Activated naive CD8-positive, alpha-beta T cell treated with anti-CD3 and anti-CD28 coated beads for 36 hours (primary cell): ENCODE measurements at regions not wholly inside any gene's neighbourhood (a gene's known extent, or its start where the extent isn't known, plus 50 kb on each side); places are given as distances from the start of the nearest gene placed in this dataset.
"Not testable (repeated sequence)": the region's sequence is repeated elsewhere in the genome, so short reads cannot be mapped to it uniquely, and the experiment has no call there.

Experiments used
- DNase-seq: peaks from one replicate; pipeline ENCODE4 v3.0.0; 2021
- H3K27ac Mint-ChIP-seq: one replicate; pipeline ENCODE4 v1.8.0; 2022; ENCODE audit warnings: mild to moderate bottlenecking, moderate library complexity, mixed read lengths
- H3K27me3 Mint-ChIP-seq: one replicate; pipeline ENCODE4 v1.8.0; 2022; ENCODE audit warnings: mild to moderate bottlenecking, mixed read lengths
- H3K36me3 Mint-ChIP-seq: one replicate; pipeline ENCODE4 v1.8.0; 2021; ENCODE audit warnings: mild to moderate bottlenecking, mixed read lengths
- H3K4me1 Mint-ChIP-seq: one replicate; pipeline ENCODE4 v1.8.0; 2021; ENCODE audit warnings: mixed read lengths
- H3K4me3 Mint-ChIP-seq: one replicate; pipeline ENCODE4 v1.8.0; 2022; ENCODE audit warnings: mild to moderate bottlenecking, moderate library complexity, mixed read lengths
- H3K9me3 Mint-ChIP-seq: one replicate; pipeline ENCODE4 v1.8.0; 2022; ENCODE audit warnings: mixed read lengths

DNA sequence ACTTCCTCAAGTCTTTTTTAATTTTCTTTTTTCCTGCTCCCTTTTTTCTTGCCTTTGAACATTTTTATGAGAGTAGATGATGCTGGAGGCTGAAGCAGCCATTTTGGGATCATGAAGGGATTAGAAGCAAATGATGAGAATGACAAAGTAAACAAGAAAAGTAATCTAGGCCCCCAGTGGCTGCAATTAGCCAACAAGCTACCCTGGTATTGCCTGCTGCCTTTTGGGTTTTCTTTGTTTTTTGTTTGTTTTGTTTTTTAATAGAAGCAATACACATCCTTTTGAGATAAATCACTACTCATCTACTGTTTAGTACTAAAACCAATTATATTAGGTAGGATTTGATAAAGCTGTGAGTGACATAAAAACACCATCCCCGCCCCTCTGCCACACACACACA lies 280.7 kb upstream of the ADGRL2 start:
- no peak overlapping the region for H3K27ac Mint-ChIP-seq
- no peaks in the 10 kb centered on the region for H3K36me3 Mint-ChIP-seq
- no peaks in the 10 kb centered on the region for H3K4me1 Mint-ChIP-seq
- H3K27me3 Mint-ChIP-seq, result no peaks in the 10 kb centered on the region
- no peaks in the 10 kb centered on the region for H3K9me3 Mint-ChIP-seq
- H3K4me3 Mint-ChIP-seq, result no peak overlapping the region
- no peak for DNase-seq

DNA sequence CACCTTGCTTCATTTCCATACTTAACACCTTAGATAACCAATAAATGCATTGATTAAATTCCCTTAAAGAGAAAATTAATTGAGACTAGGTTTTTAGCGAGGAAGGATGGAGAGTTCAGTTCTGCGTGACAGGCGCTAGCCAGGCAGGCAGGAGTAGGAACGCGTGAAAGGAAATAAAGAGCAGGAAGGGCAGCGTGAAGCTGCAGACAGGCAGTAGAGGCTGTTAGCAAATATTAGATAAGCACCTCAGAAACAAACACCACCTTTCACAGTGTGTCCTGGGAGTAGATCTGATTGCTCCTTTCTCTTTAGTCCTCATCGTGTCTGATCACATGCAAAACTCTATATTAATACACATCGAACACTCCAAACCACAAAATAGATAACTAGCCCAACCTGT lies 282.7 kb upstream of the ADGRL2 start:
- Mint-ChIP-seq H3K4me1 (no peaks in the 10 kb centered on the region), H3K27ac (no peak overlapping the region), H3K27me3 (no peaks in the 10 kb centered on the region), H3K36me3 (no peaks in the 10 kb centered on the region), H3K4me3 (no peak overlapping the region), H3K9me3 (no peaks in the 10 kb centered on the region)
- no peak for DNase-seq

DNA sequence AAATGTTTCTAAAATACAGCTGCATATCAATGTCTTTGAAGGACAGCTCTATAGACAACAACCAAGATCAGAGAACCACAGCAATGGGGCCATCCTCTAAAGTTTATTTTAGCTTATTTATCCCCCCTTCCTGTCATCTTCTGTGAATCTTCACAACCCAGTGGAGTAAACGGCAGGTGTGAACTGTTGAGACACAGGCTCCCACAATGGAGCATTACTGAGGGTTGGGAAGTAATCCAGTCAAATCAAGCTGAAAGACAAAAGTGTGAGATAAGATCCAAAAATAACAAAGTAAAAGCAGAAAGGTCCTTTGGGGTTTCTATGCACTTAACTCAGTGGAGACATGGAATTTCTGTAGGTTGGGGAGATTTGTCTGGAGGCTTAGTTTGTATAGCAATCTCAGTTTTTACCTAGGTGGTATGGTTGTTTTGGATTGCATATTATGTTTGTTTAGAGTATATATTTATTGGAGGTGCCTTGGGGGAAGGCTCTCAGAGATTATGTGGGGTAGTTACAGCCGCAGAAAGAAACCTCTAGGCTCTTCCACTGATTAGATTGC lies 286.9 kb upstream of the ADGRL2 start:
- Mint-ChIP-seq H3K4me1 (no peaks in the 10 kb centered on the region), H3K27ac (no peak overlapping the region), H3K36me3 (no peaks in the 10 kb centered on the region), H3K4me3 (no peak overlapping the region), H3K9me3 (no peaks in the 10 kb centered on the region), H3K27me3 (no peaks in the 10 kb centered on the region)
- no peak for DNase-seq

DNA sequence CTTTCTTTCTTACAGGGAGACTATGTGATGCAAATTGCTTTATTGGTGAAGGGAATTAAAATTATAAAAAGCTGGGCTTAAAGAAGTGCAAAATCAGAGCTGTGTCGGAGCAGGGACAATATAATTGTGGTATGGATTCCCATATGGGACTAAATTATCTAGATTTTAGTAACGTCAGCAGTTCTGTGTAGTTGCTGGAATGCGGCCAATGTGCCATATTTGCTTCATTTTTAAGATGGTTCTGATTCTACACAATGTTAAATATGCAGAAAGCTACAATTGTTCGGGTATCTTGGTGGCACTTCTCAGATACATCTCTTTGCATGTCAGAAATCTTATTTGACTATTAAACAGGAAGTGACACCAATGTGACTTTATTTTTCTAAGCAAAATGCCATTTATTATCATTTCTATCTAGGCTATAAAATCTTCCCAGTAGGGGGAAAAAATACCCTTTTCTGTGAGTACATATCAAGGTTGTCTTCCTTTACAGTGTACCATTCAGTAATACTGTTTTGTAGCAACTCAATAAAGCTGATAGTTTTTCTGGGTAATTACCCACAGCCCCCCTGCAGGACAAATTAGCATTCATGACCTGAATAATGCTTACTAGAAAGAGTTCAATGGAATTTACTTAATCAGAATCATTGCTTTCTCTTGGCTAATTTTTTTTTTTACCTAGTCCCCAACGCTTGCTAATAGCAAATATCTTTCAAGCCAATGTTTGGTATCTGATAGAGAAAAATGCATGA lies 288.3 kb upstream of the ADGRL2 start:
- no peaks in the 10 kb centered on the region for H3K9me3 Mint-ChIP-seq
- H3K4me1 Mint-ChIP-seq, result no peaks in the 10 kb centered on the region
- DNase-seq, result no peak
- no peak overlapping the region for H3K27ac Mint-ChIP-seq
- no peaks in the 10 kb centered on the region for H3K27me3 Mint-ChIP-seq
- H3K36me3 Mint-ChIP-seq, result no peaks in the 10 kb centered on the region
- no peak overlapping the region for H3K4me3 Mint-ChIP-seq

DNA sequence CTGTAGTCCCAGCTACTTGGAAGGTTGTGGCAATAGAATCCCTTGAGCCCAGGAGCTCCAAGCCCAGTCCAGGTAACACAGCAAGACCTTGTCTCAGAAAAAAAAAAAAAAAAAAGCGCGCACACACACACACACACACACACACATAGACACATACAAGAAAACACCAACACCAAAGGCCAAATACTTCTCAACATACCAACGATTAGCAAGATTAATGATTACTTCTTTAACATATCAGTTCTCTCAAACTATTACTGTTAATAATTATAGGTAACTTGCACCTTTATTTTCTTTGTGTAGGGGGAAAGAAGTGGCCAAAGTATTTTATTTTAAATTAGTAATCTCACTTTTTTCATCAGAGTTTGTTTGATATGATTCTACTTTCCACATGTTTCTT lies 289.5 kb upstream of the ADGRL2 start:
- DNase-seq, result no peak
- no peaks in the 10 kb centered on the region for H3K9me3 Mint-ChIP-seq
- no peaks in the 10 kb centered on the region for H3K27me3 Mint-ChIP-seq
- no peaks in the 10 kb centered on the region for H3K36me3 Mint-ChIP-seq
- no peaks in the 10 kb centered on the region for H3K4me1 Mint-ChIP-seq
- H3K4me3 Mint-ChIP-seq, result no peak overlapping the region
- H3K27ac Mint-ChIP-seq, result no peak overlapping the region

DNA sequence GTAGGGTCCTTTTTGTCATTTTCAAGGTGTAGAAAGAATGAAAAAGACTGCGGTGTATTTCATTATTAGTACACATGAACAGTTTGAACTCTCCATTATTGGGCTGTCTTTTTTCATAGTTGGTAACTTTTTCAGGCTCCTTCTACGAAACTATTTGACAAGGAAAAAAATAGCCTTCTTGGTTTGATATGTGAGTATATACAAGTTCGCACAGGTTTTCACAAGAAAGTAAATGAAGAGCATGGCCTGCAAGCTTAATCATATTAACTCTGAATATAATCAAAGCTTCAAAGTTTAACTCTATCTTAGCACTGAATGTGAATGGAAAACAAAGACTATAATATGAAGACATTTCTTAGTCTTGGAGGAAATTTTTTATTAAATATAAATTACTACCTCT lies 290.0 kb upstream of the ADGRL2 start:
- Mint-ChIP-seq H3K27me3 (no peaks in the 10 kb centered on the region), H3K4me1 (no peaks in the 10 kb centered on the region), H3K36me3 (no peaks in the 10 kb centered on the region), H3K4me3 (no peak overlapping the region), H3K9me3 (no peaks in the 10 kb centered on the region), H3K27ac (no peak overlapping the region)
- DNase-seq, result no peak

DNA sequence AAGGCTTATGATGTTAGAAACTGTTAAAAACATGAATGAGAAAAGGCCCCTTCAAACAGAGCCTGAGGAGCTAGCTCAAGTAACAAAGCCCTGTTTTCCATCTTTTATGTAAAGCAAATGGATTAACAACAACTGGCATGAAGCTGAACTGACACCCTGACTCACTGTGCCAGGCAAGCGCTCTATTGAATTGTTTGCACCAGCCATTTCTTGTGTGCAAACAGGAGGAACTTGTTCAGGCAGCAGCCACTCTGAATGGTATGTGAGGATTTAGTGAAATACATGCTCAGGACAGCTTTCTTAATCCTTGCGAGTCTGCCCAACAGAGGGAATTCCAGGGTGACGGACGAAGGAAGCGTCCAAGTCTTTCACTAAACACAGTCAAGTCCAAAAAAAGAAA lies 291.1 kb upstream of the ADGRL2 start:
- Mint-ChIP-seq H3K27ac (no peak overlapping the region), H3K27me3 (no peaks in the 10 kb centered on the region), H3K9me3 (no peaks in the 10 kb centered on the region), H3K36me3 (no peaks in the 10 kb centered on the region), H3K4me1 (no peaks in the 10 kb centered on the region), H3K4me3 (no peak overlapping the region)
- no peak for DNase-seq

DNA sequence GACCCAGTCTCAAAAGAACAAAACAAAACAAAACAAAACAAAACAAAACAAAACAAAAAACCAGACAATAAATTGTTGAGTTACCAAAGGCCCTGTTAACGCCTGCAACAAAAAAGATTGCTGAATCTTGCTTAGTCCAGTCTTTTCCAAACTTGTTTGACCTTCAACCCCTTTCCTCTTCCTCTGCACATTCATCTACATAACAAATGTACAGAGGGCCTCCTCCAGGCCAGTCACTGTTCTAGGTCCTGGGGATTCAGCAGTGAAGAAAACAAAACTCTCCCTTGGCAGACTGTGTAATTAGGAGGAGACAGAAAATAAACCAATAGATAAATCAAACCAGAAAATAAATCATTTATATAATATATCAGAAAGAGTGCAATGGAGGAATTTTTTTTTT lies 294.0 kb upstream of the ADGRL2 start:
- H3K36me3 Mint-ChIP-seq, result no peaks in the 10 kb centered on the region
- H3K27ac Mint-ChIP-seq, result no peak overlapping the region
- H3K4me1 Mint-ChIP-seq, result no peaks in the 10 kb centered on the region
- no peak overlapping the region for H3K4me3 Mint-ChIP-seq
- no peaks in the 10 kb centered on the region for H3K27me3 Mint-ChIP-seq
- no peaks in the 10 kb centered on the region for H3K9me3 Mint-ChIP-seq
- no peak for DNase-seq

DNA sequence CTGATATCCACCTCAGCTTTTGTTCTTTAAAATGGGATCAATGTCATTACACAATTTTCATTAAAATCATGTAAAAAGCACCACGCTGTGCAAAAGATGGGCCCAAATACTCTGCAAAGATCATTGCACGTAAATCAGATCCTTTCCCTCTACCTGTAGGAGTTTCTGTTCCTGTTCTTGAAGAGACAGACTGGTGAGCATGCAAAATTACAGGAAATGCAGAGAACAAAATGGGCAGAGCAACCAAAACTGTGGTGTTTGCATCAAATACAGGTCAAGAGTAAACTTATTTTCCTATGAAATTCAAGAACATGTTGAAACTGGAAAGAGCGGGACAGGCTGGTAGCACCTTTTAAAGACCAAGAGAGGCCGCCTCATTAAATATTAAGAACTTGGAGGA lies 294.9 kb upstream of the ADGRL2 start:
- H3K4me3 Mint-ChIP-seq, result no peak overlapping the region
- H3K9me3 Mint-ChIP-seq, result no peaks in the 10 kb centered on the region
- no peaks in the 10 kb centered on the region for H3K36me3 Mint-ChIP-seq
- no peak for DNase-seq
- H3K27me3 Mint-ChIP-seq, result no peaks in the 10 kb centered on the region
- no peaks in the 10 kb centered on the region for H3K4me1 Mint-ChIP-seq
- no peak overlapping the region for H3K27ac Mint-ChIP-seq

DNA sequence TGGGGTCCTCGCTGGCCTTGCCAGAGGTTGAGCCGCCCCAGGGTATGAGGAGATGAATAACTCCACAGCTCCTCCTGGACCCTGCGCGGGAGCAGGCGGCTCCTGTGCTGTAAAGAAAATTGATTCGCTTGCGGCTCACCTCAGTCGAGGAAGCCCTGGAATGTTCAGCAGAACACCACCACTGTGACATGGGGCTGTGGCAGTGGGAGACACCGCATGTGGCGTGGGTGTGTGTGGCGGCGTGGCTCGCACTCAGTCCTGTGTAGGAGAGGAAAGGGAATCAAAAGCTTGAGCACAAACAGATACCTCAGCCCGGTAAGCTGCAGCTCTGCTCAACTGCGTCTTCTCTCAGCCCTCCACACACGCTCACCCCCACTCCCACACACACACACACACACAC lies 295.9 kb upstream of the ADGRL2 start:
- DNase-seq, H3K27ac Mint-ChIP-seq, H3K36me3 Mint-ChIP-seq, H3K4me3 Mint-ChIP-seq, H3K4me1 Mint-ChIP-seq, H3K27me3 Mint-ChIP-seq, H3K9me3 Mint-ChIP-seq: not testable (repeated sequence)

DNA sequence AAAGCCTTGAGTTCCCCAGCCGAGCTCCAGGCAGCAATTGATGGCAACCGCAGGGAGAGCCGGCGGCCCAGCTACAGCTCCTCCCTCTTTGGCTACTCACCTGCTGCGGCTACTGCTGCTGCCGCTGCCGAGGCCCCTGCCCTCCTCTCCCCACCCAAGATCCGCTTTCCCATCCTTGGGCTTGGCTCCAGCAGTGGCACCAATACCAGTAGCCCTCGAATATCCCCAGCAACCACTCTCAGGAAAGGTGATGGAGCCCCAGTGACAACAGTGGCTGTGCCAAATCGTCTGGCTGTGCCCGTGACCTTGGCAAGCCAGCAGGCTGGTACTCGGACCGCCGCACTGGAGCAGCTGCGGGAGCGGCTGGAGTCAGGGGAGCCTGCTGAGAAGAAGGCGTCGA lies 298.0 kb upstream of the ADGRL2 start:
- not testable (repeated sequence) for H3K36me3 Mint-ChIP-seq, H3K4me3 Mint-ChIP-seq, H3K9me3 Mint-ChIP-seq, DNase-seq, H3K4me1 Mint-ChIP-seq, H3K27ac Mint-ChIP-seq, H3K27me3 Mint-ChIP-seq

DNA sequence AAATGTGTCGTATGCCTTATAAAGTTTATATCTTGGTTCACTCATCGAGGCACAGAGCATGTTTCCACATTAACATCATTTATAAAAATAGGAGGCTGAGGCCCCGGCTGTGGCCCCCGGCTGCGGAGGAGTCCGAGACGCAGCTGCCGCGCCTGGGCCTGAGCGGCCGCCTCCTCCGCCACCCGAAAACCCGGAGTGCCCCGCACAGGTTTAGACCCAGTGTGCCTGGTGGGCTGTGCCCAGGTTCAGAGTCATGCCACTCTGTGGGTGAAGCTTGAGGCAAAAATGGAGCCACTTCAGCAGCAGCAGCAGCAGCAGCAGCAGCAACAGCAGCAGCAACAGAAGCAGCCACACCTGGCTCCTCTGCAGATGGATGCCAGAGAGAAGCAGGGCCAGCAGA lies 299.2 kb upstream of the ADGRL2 start:
- H3K36me3 Mint-ChIP-seq, H3K4me1 Mint-ChIP-seq, H3K9me3 Mint-ChIP-seq, H3K27ac Mint-ChIP-seq, H3K27me3 Mint-ChIP-seq, H3K4me3 Mint-ChIP-seq, DNase-seq: not testable (repeated sequence)

DNA sequence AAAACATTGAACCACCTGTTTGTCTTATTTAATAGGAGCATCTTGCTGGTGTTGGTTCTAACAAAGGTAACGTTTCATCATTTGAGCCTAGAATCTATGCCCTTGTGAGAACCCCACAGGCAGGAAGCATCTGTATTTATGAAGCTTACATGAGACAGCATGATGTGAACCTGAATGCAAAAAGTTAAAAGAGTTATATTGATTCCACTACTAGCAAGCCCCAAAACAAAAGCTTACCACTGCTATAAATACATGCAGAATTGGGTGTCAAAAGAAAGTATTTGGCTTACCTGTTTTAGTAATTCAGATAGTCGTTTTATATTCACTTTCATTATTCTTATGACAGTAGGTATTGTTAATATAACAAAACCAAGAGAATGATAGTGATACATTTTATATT lies 301.2 kb upstream of the ADGRL2 start:
- Mint-ChIP-seq H3K4me1 (no peaks in the 10 kb centered on the region), H3K4me3 (no peak overlapping the region), H3K36me3 (no peaks in the 10 kb centered on the region), H3K9me3 (no peaks in the 10 kb centered on the region), H3K27ac (no peak overlapping the region), H3K27me3 (no peaks in the 10 kb centered on the region)
- DNase-seq, result no peak

DNA sequence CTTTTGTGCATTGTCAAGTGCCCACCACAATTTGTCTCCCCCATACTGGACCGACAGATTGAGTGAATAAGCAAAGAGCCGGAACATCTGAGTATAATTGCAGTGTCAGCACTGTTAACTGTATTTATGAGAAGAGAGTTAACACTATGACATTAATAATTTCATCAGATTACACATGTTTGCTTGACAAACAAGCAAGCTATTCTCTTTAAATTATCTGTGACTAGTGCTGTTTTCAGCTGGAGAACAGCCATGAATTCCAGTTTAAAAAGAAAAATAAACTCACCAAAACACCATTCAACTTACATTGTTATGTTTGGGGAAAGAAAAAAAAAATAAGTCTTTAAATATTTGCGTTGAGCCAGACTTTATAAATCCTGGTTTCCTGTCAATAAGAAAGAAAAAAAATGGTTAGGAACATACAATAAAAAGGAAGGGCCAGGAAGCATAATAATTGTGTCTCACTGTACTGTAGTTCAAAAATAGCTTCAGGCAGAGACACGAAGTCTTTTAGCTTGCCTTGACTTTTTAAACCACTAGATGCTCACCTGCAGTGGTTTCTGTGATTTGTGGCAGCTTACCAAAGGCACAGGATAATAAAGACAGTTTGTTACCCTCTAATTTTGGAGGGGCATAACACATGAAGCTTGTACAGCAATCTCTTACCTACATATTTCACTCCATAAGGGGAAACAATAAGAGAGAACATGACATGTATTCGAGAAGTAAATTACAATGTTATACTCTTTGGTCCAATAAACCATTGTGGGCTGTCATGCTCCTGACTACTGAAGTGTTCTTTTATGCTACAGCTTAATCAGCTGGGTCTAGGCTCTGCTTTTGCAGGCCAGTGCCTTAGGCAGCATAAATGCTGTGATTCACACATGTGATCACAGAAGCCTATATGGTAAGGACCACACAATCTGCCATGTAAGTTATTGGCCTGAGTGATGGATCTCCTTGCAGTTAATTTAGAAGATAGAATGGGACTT lies 302.0 kb upstream of the ADGRL2 start:
- Mint-ChIP-seq H3K27ac (no peak overlapping the region), H3K4me3 (no peak overlapping the region), H3K9me3 (no peaks in the 10 kb centered on the region), H3K4me1 (no peaks in the 10 kb centered on the region), H3K36me3 (no peaks in the 10 kb centered on the region), H3K27me3 (no peaks in the 10 kb centered on the region)
- DNase-seq, result no peak

DNA sequence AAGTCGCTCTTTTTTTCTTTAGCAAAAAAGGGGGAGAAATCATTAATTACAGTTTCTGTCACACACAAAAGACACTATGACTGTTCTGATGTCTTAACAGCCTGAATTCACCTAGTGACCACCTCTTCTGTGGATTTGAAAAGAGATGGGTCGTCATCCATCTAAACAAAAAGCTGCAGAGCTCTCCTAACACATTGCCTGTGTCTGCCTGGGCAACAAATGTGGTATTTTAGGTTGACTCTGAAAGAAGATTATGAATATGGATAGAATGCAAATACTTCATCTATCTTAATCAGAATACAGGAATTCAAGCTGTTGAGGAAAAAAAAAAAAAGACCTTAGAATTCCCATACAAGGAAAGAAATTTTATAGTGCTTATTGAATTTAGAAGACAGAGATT lies 304.4 kb upstream of the ADGRL2 start:
- Mint-ChIP-seq H3K9me3 (no peaks in the 10 kb centered on the region), H3K27ac (no peak overlapping the region)
- DNase-seq, result no peak

More for the DNA sequence above, 304.4 kb upstream of the ADGRL2 start:
- Mint-ChIP-seq H3K36me3 (no peaks in the 10 kb centered on the region), H3K27me3 (no peaks in the 10 kb centered on the region), H3K4me3 (no peak overlapping the region), H3K4me1 (no peaks in the 10 kb centered on the region)
